Stimulated activated CD4-positive, alpha-beta T cell treated with anti-CD3 and anti-CD28 coated beads, Interleukin-12 subunit alpha, Interleukin-12 subunit beta, amount 100 ng/mL, for 48 hours (primary cell): ENCODE measurements at regions not wholly inside any gene's neighbourhood (a gene's known extent, or its start where the extent isn't known, plus 50 kb on each side); places are given as distances from the start of the nearest gene placed in this dataset.
"Not testable (repeated sequence)": the region's sequence is repeated elsewhere in the genome, so short reads cannot be mapped to it uniquely, and the experiment has no call there.

Experiments used
- DNase-seq, 3 donors: peaks; one replicate each; pipeline ENCODE4 v3.0.0-alpha.2; 2020; ENCODE audit warnings: low read depth in 2 of 3, low spot score in 1 of 3

- DNase-seq: no peak
These were observed 62.4 kb downstream of the CLDN17 start for GRCh38 chr21:30104241-30104640.

GRCh38 chr21:30102871-30103270, 63.7 kb downstream of the CLDN17 start:
- no peak for DNase-seq

- DNase-seq: no peak
These were observed 64.6 kb downstream of the CLDN17 start for GRCh38 chr21:30101967-30102366.

GRCh38 chr21:30097791-30098190, 68.8 kb downstream of the CLDN17 start:
- no peak for DNase-seq

GRCh38 chr21:30083225-30083945, 83.2 kb downstream of the CLDN17 start:
- DNase-seq: no peak

DNA sequence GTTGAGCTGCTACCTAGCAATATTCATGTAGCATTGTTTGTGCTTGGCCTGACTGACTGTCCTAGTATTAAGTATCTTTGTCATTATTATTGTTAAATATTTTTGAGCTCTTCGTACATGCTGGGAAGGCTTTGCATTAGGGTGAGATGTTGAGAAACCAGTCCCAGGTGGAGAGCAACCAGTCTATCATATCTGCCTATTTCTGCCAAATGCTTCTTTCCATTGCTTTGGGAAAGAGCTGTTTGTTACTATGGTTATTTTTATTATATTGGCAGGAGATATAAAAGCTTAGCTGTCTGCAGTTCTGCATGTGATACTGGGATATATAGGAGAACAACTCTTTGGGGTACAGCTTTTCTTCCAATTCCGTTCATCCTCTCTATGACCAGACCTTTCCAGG, 85.1 kb downstream of the CLDN17 start:
- no peak for DNase-seq

DNA sequence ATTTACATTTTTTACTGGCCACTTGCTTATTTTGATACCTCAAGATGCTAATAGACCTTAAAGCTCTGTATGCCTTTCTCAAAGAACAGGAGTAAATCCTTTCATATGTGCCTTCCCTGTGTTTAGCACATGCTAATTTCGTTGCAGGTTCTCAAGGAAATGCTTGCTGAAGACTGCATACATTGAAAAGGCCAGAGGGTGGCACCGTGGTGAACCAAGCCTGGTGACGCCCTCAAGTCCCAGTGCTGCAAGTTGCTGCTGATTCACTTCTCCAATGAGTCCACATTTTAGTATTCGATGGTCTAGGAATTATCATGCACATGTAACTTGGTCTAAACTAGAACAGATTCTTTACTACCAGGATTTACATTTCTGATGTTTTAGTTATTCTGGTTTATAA, 94.1 kb downstream of the CLDN17 start:
- no peak for DNase-seq

GRCh38 chr21:30058928-30059327, 107.7 kb downstream of the CLDN17 start:
- DNase-seq: no peak

DNA sequence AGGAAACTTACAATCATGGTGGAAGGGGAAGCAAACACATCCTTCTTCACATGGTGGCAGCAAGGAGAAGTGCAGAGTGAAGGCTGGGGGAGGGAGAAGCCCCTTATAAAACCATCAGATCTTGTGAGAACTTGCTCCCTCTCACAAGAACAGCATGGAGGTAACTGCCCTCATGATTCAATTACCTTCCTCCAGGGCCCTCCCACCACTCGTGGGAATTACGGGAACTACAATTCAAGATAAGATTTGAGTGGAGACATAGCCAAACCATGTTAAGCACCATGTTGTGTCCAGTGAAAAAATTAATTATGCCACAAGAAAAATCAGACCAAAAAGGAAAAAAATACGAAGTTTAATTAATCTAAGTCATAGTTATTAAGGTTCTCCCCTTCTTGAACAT, 109.5 kb downstream of the CLDN17 start:
- no peak for DNase-seq

GRCh38 chr21:30048570-30048969, 108.8 kb upstream of the GRIK1 start:
- no peak for DNase-seq

- DNase-seq: peak in 1 of 3 donors; percentile 5
These were observed 104.8 kb upstream of the GRIK1 start for GRCh38 chr21:30044447-30045064.

DNA sequence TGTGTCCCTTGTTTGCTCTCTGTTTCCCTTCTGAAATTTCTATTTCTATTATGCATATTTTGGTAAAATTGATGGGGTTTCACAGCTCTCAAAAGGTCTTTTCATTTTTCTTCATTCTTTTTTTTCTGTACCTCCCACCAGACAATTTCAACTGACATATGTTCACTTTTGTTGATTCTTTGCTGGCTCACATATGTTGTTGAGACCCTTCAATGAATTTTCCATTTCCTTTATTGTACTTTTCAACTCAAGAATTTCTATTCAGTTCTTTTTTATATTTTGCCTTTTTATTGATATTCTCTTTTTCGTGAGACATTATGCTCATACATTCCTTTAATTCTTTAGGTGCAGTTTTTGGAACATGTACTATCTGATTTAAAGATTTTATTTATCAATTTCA, 102.6 kb upstream of the GRIK1 start:
- no peak for DNase-seq

- DNase-seq: no peak
These were observed 93.6 kb upstream of the GRIK1 start for GRCh38 chr21:30033441-30033840.

DNA sequence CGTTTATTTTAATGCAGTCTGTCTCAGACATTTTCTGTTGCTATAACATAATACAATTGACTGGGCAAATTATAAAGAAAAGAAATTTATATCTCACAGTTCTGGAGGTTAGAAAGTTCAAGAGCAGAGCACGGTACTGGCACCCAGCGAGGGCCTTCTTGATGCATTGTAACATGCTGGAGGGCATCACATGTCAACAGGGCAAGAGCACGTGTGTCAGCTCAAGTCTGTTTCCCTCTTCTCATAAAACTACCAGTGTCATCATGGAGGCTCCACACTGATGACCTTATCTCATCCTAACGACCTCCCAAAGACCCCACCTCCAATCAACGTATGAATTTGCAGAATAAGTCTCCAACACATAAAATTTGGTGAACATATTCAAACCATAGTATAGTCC, 90.6 kb upstream of the GRIK1 start:
- no peak for DNase-seq

GRCh38 chr21:30028537-30028936, 88.7 kb upstream of the GRIK1 start:
- DNase-seq: no peak

DNA sequence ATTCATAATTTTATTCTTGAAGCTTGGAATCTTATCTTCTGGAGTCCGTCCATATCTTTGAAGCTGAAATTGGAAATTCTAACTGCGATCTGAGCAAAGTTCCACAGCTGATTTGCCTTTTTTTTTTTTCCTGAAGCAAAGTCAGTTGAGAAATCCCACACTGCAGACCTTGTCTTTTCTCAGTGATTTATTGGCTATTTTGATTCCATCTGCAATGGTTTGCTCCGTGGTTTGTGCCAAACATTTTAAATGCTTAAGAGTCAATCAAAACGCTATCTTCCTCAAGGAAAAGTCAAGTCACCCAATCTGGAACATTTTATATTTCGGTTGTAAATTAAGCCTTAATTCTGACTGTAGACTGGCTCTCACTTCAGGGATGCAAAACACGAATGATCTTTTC, 88.2 kb upstream of the GRIK1 start:
- DNase-seq: no peak

GRCh38 chr21:30023056-30023455, 83.3 kb upstream of the GRIK1 start:
- not testable (repeated sequence) for DNase-seq

DNA sequence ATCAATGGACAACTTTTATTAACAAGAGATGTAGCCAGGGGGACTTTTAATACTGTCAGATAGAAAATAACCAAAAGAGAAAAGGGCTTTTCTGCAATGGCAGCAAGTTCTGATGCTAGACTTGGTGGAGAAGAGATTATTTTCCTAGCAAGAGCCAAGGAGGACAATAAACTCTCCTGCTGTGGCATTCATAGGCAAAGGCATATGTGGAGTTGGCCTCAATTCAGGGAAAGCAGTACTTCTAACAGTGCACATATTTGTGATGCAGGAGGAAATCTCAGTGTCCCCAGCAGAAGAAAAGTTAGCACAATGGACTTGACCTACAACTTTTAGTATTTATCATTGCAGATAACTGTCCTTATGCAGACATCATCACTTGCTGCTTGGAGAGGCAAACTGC, 75.1 kb upstream of the GRIK1 start:
- DNase-seq: no peak

DNA sequence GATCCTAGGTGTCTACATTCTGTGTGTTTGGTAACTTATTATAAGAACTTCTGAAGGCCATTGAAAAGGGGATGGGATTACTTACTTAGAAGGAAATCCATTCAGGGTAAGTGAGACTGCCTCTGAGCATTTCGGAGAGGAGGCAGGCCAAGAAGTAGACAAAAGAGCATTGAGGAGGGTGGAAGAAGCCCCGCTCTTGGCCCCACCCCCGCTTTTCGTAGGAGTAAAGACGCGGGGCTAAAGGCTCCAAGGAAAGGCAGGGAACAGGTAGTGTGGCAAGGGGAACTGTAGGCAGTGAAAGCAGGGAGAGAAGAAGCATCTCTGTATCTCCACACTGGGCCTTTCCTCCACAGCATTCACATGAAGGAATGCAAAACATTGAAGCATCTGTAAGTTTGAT, 51.8 kb upstream of the GRIK1 start:
- DNase-seq: no peak

- DNase-seq: no peak
These were observed 49.9 kb upstream of the GRIK1 start for GRCh38 chr21:29989634-29990234.
